Activated T-cell treated with anti-CD3 and anti-CD28 coated beads, Interleukin-2, amount 50 U/mL, for 24 hours (primary cell): ENCODE measurements at regions not wholly inside any gene's neighbourhood (a gene's known extent, or its start where the extent isn't known, plus 50 kb on each side); places are given as distances from the start of the nearest gene placed in this dataset.

Experiments used
- DNase-seq: peaks from one replicate; pipeline ENCODE4 v3.0.0-alpha.2; 2020
- H3K27ac Mint-ChIP-seq: 2 replicates; pipeline ENCODE4 v1.8.0; 2020; ENCODE audit warnings: mild to moderate bottlenecking, mixed read lengths
- H3K27me3 Mint-ChIP-seq: 2 replicates; pipeline ENCODE4 v1.8.0; 2020; ENCODE audit warnings: mixed read lengths
- H3K36me3 Mint-ChIP-seq: 2 replicates; pipeline ENCODE4 v1.8.0; 2020; ENCODE audit warnings: low read depth, mixed read lengths
- H3K4me1 Mint-ChIP-seq: 2 replicates; pipeline ENCODE4 v1.8.0; 2020; ENCODE audit warnings: low read depth, mixed read lengths
- H3K4me3 Mint-ChIP-seq: 2 replicates; pipeline ENCODE4 v1.8.0; 2020; ENCODE audit warnings: mild to moderate bottlenecking, moderate library complexity, mixed read lengths
- H3K9me3 Mint-ChIP-seq: 2 replicates; pipeline ENCODE4 v1.8.0; 2020; ENCODE audit warnings: mixed read lengths

DNA sequence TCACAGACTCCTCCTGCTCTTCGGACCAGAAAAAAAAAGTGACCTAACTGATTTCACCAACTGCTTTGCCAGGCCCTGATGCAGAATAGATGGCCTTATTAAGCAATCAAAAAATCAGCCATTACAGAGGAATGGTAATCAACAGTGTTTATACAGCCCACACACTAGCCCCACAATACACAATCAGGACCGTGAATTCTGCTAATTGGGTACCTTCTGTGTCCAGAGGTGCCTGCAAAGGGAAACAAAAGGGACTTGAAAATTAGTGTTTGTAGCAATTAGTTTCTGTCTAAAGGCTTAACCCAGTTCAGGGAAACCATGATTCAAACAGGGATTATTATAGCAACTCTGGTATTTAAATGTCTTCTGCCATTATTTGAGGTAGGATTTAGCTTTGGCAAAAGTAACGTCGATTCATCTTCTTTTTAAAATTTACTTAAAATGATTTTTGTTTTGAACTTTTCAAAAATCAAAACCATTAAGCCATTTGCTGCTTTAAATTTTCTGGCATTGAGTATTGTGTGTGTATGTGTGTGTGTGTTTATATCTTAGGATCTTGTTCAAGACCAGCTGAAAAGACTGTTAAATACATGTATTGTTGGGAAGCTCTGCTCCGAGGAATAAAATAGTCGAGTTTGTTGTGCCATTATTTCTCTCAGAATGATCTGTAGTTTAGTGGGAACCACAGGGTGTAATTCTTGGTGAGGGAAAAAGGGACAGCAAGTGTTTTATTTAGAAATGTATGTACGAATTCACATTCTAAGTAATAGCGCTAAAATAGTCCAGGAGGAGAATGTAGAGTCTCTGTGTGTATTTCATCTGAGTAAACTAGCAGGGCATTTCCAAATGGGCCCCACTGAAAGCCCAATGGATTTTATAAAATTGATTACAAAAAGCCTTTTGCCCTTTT is 156.1 kb downstream of the PTCSC3 start:
- no peak overlapping the region for H3K27ac Mint-ChIP-seq

GRCh38 chr14:36019126-36019525 is 157.4 kb downstream of the PTCSC3 start:
- Mint-ChIP-seq H3K27me3 (peaks cover 3% of the 10 kb centered on the region), H3K4me3 (no peak overlapping the region), H3K36me3 (no peaks in the 10 kb centered on the region), H3K27ac (no peak overlapping the region), H3K4me1 (peaks cover 12% of the 10 kb centered on the region), H3K9me3 (no peaks in the 10 kb centered on the region)
- no peak for DNase-seq

More for the DNA sequence above, 156.1 kb downstream of the PTCSC3 start:
- peaks cover 3% of the 10 kb centered on the region for H3K27me3 Mint-ChIP-seq
- no peaks in the 10 kb centered on the region for H3K9me3 Mint-ChIP-seq
- H3K36me3 Mint-ChIP-seq = no peaks in the 10 kb centered on the region
- peaks cover 12% of the 10 kb centered on the region for H3K4me1 Mint-ChIP-seq
- H3K4me3 Mint-ChIP-seq = no peak overlapping the region
- DNase-seq = no peak

GRCh38 chr14:36014236-36014635 is 162.3 kb downstream of the PTCSC3 start:
- peaks cover 6% of the 10 kb centered on the region for H3K27me3 Mint-ChIP-seq
- DNase-seq = no peak
- no peak overlapping the region for H3K4me3 Mint-ChIP-seq
- no peaks in the 10 kb centered on the region for H3K4me1 Mint-ChIP-seq
- H3K36me3 Mint-ChIP-seq = no peaks in the 10 kb centered on the region
- no peak overlapping the region for H3K27ac Mint-ChIP-seq
- H3K9me3 Mint-ChIP-seq = no peaks in the 10 kb centered on the region

- H3K4me1 Mint-ChIP-seq = no peaks in the 10 kb centered on the region
- H3K27me3 Mint-ChIP-seq = peaks cover 6% of the 10 kb centered on the region
- no peaks in the 10 kb centered on the region for H3K36me3 Mint-ChIP-seq
- H3K4me3 Mint-ChIP-seq = no peak overlapping the region
- no peaks in the 10 kb centered on the region for H3K9me3 Mint-ChIP-seq
- no peak for DNase-seq
- no peak overlapping the region for H3K27ac Mint-ChIP-seq
These were observed 163.0 kb downstream of the PTCSC3 start for GRCh38 chr14:36013483-36013882.

GRCh38 chr14:36012621-36013020 is 163.9 kb downstream of the PTCSC3 start:
- Mint-ChIP-seq H3K27ac (no peak overlapping the region), H3K4me3 (no peak overlapping the region), H3K36me3 (no peaks in the 10 kb centered on the region), H3K9me3 (no peaks in the 10 kb centered on the region), H3K27me3 (peaks cover 6% of the 10 kb centered on the region), H3K4me1 (no peaks in the 10 kb centered on the region)
- DNase-seq = no peak

GRCh38 chr14:36009643-36010042 is 166.9 kb downstream of the PTCSC3 start:
- no peak overlapping the region for H3K4me3 Mint-ChIP-seq
- H3K9me3 Mint-ChIP-seq = no peaks in the 10 kb centered on the region
- H3K36me3 Mint-ChIP-seq = no peaks in the 10 kb centered on the region
- DNase-seq = no peak
- no peak overlapping the region for H3K27ac Mint-ChIP-seq
- no peaks in the 10 kb centered on the region for H3K4me1 Mint-ChIP-seq
- peaks cover 12% of the 10 kb centered on the region for H3K27me3 Mint-ChIP-seq

DNA sequence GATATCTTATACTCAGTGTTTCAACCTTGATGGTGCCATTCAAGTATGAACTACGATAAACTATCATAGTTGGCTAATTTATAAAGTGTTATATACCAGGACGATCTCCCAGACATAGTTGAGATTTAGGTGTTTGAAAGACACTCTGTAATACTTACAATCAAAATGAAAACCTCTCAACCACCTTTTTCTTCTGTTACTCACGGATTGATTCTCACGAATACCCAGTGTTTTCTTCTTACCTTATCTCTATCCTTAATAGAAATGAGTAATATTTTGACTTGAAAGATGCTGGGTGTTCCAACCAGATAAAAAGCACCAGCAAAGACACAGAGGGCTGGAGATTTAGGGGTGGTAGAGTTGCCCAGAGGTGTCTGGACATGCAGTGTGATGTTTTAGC is 169.9 kb downstream of the PTCSC3 start:
- Mint-ChIP-seq H3K4me1 (no peaks in the 10 kb centered on the region), H3K4me3 (no peak overlapping the region), H3K27me3 (peaks cover 9% of the 10 kb centered on the region), H3K27ac (no peak overlapping the region), H3K36me3 (no peaks in the 10 kb centered on the region), H3K9me3 (no peaks in the 10 kb centered on the region)
- DNase-seq = no peak

DNA sequence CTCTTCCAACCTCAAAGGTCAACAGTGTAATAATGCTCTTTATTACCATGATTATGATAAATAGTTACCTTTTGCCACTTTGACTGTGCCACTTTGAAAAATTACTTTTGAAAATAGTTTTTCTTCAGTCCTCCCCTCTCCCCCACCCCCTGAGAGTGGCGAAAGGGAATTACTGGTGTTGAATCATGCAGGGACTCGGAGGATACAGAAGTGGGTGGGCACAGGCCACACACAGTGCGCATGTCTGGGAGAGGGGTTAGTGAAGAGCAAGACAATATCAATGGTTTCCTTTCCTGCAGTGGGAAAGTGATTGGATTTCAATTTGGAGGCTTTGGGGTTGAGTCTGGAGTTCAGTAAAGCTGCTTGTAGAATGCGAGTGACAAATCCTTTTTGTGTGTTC is 170.9 kb downstream of the PTCSC3 start:
- Mint-ChIP-seq H3K36me3 (no peaks in the 10 kb centered on the region), H3K27me3 (peaks cover 9% of the 10 kb centered on the region), H3K9me3 (no peaks in the 10 kb centered on the region), H3K4me1 (no peaks in the 10 kb centered on the region), H3K4me3 (no peak overlapping the region), H3K27ac (no peak overlapping the region)
- DNase-seq = no peak

GRCh38 chr14:36001936-36002335 is 174.6 kb downstream of the PTCSC3 start:
- Mint-ChIP-seq H3K27ac (no peak overlapping the region), H3K4me1 (no peaks in the 10 kb centered on the region), H3K36me3 (no peaks in the 10 kb centered on the region), H3K27me3 (peaks cover 12% of the 10 kb centered on the region), H3K4me3 (no peak overlapping the region), H3K9me3 (no peaks in the 10 kb centered on the region)
- no peak for DNase-seq

- Mint-ChIP-seq H3K4me1 (no peaks in the 10 kb centered on the region), H3K27ac (no peak overlapping the region), H3K9me3 (no peaks in the 10 kb centered on the region), H3K4me3 (no peak overlapping the region), H3K27me3 (peaks cover 6% of the 10 kb centered on the region), H3K36me3 (no peaks in the 10 kb centered on the region)
- no peak for DNase-seq
These were observed 173.2 kb downstream of the BRMS1L start for GRCh38 chr14:35999294-35999693.

GRCh38 chr14:35998303-35998702 is 172.2 kb downstream of the BRMS1L start:
- no peaks in the 10 kb centered on the region for H3K9me3 Mint-ChIP-seq
- no peak overlapping the region for H3K27ac Mint-ChIP-seq
- no peak for DNase-seq
- H3K36me3 Mint-ChIP-seq = no peaks in the 10 kb centered on the region
- H3K4me1 Mint-ChIP-seq = no peaks in the 10 kb centered on the region
- H3K27me3 Mint-ChIP-seq = peaks cover 6% of the 10 kb centered on the region
- no peak overlapping the region for H3K4me3 Mint-ChIP-seq

DNA sequence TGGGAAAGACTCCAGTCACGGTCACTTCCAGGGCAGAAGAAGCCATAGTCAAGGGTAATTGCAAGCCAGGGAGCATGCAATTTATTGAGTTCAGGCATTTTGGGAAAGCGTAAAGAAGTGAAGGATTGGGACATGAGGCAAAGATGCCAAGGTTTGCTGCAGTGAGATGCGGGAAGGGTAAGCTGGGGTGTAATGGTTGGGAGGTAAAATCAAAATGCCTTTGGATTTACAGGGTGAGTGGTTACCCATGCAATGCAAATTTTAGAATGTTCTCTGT is 167.5 kb downstream of the BRMS1L start:
- Mint-ChIP-seq H3K36me3 (no peaks in the 10 kb centered on the region), H3K9me3 (no peaks in the 10 kb centered on the region), H3K27ac (no peak overlapping the region), H3K4me1 (no peaks in the 10 kb centered on the region), H3K27me3 (peaks cover 6% of the 10 kb centered on the region), H3K4me3 (no peak overlapping the region)
- no peak for DNase-seq

DNA sequence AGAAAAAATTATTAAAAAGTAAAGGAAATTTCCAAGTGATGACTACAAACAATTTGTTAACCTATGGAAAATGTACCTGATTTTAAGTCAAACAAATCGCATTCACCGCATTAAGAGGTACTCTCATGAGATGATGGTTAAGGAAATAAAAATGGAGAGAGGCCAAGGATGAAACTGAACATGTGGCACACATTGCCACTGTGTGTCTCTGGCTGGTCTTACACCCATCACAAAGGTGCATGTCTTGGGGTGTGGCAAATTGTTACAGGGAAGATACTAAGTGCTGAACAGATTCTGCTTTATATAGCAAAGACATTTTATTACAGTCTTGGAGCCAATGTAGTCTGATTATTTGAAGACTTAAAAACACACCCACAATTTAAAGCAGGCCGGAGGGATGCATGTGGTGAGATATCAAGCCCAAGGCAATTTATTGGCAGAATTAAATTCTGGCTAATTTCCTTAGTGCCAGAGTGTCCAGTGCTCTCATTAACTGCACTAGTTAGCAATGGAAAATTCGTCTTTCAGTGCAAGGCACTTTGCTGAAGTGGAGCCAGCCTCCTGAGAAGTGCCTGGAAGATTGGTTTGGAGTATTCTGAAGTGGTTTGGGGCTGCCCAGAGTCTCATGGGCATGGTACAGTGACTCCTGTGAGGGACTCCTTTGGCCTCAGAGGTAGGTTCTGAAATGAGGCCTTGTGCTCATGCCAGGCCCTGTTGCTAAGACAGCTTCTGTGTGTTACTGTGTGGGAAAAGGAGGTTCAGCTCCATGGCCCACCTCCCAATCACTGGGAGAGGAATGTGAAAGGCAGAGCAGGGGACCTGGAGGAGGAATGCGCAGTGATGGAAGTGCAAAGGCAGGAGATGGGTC is 166.9 kb downstream of the BRMS1L start:
- H3K27ac Mint-ChIP-seq = no peak overlapping the region
- peaks cover 3% of the 10 kb centered on the region for H3K27me3 Mint-ChIP-seq
- no peaks in the 10 kb centered on the region for H3K4me1 Mint-ChIP-seq
- H3K9me3 Mint-ChIP-seq = no peaks in the 10 kb centered on the region
- no peak for DNase-seq
- H3K36me3 Mint-ChIP-seq = no peaks in the 10 kb centered on the region
- H3K4me3 Mint-ChIP-seq = no peak overlapping the region

DNA sequence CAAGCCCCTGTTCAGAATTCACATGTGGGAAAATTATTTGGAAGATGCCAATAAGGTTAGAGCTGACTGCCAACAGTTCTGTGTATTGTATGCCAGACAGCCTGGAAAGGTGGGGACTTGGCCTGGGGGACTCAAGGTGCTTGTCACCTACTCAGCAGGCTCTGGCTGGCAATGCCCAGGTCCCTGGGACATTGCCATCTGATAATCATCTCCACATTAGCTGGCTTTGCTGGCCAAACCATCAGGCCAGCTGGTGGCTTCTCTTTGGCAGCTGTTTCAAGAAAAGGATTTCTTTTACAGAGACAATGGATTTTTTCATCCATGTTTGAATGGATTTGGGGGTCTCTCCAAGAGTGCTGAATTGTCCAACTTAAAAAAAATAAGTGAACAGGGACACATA is 165.2 kb downstream of the BRMS1L start:
- H3K36me3 Mint-ChIP-seq = no peaks in the 10 kb centered on the region
- H3K9me3 Mint-ChIP-seq = no peaks in the 10 kb centered on the region
- no peaks in the 10 kb centered on the region for H3K27me3 Mint-ChIP-seq
- no peaks in the 10 kb centered on the region for H3K4me1 Mint-ChIP-seq
- no peak for DNase-seq
- no peak overlapping the region for H3K4me3 Mint-ChIP-seq
- H3K27ac Mint-ChIP-seq = no peak overlapping the region

DNA sequence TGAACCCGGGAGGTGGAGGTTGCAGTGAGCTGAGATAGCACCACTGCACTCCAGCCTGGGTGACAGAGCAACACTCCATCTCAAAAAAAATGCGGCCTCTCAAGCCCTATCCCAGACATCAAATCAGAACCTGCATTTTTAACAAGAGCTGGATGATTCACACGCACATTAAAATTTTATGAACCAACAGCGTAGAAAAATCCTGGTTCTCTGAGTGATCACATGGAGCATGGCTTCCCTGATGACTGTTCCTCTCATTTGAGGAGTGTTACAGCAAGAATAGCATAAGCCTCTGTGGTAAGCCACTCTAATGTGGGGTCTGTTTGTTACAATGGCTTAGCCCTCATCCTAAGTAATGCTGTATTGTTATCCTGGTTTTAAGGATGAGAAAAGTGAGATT is 163.6 kb downstream of the BRMS1L start:
- no peaks in the 10 kb centered on the region for H3K9me3 Mint-ChIP-seq
- no peaks in the 10 kb centered on the region for H3K27me3 Mint-ChIP-seq
- no peak overlapping the region for H3K4me3 Mint-ChIP-seq
- no peak for DNase-seq
- no peaks in the 10 kb centered on the region for H3K36me3 Mint-ChIP-seq
- H3K27ac Mint-ChIP-seq = no peak overlapping the region
- H3K4me1 Mint-ChIP-seq = peaks cover 5% of the 10 kb centered on the region
